ENCODE measurements at regions not wholly inside any gene's neighbourhood (a gene's known extent, or its start where the extent isn't known, plus 50 kb on each side); places are given as distances from the start of the nearest gene placed in this dataset.

- no peaks in the 10 kb centered on the region for H3K36me3 ChIP-seq
- H3K27me3 ChIP-seq (replicated peaks in 1 of 7): no peaks in the 10 kb centered on the region
- no peak for DNase-seq
- no peak overlapping the region for H3K27ac ChIP-seq
- intact Hi-C loops (cut with DNase I; ENCODE audit: low total_unique reads): no loop called here
- WGBS, 5 donors: 83 to 94% (median 89%) methylated on average over 1 of the region's 1 CpG
- peaks cover 0 to 37% (median 17%) of the 10 kb centered on the region in 8 donors for H3K9me3 ChIP-seq
- no peaks in the 10 kb centered on the region for H3K4me1 ChIP-seq
- H3K4me3 ChIP-seq: no peak overlapping the region
- TF ChIP-seq POLR2AphosphoS5 (IDR thresholded peaks at IDR 0.05) (no peak), CTCF (IDR thresholded peaks at IDR 0.05 in 8 of 11, conservative IDR thresholded peaks at IDR 0.05 in 3 of 11) (no peak), POLR2A (IDR thresholded peaks at IDR 0.05) (no peak)
Observed at GRCh38 chr3:74129056-74129455, 485.4 kb downstream of the CNTN3 start.

GRCh38 chr3:74127256-74127655 lies 487.2 kb downstream of the CNTN3 start:
- Histone ChIP-seq H3K27ac (no peak overlapping the region), H3K4me3 (no peak overlapping the region), H3K36me3 (no peaks in the 10 kb centered on the region), H3K4me1 (no peaks in the 10 kb centered on the region), H3K27me3 (replicated peaks in 1 of 7) (no peaks in the 10 kb centered on the region), H3K9me3 (peaks cover 0 to 25% (median 14%) of the 10 kb centered on the region in 8 donors)
- 88 to 96% (median 94%) methylated on average over 1 of the region's 1 CpG for WGBS, 5 donors
- intact Hi-C loops (cut with DNase I; ENCODE audit: low total_unique reads): no loop called here
- no peak for TF ChIP-seq POLR2AphosphoS5 (IDR thresholded peaks at IDR 0.05)
- DNase-seq: no peak

- H3K36me3 ChIP-seq: no peaks in the 10 kb centered on the region
- TF ChIP-seq CTCF (IDR thresholded peaks at IDR 0.05 in 8 of 11, conservative IDR thresholded peaks at IDR 0.05 in 3 of 11) (no peak), POLR2AphosphoS5 (IDR thresholded peaks at IDR 0.05) (no peak), POLR2A (IDR thresholded peaks at IDR 0.05) (no peak)
- H3K4me1 ChIP-seq: no peaks in the 10 kb centered on the region
- no peak for DNase-seq
- no peak overlapping the region for H3K27ac ChIP-seq
- intact Hi-C loops (cut with DNase I; ENCODE audit: low total_unique reads): no loop called here
- no peak overlapping the region for H3K4me3 ChIP-seq
- H3K27me3 ChIP-seq (replicated peaks in 1 of 7): no peaks in the 10 kb centered on the region
- WGBS, 5 donors: 69 to 87% (median 78%) methylated on average over 7 of the region's 7 CpGs
- H3K9me3 ChIP-seq: peaks cover 0 to 27% (median 11%) of the 10 kb centered on the region in 8 donors
Observed at GRCh38 chr3:74124782-74125181, 489.7 kb downstream of the CNTN3 start.

GRCh38 chr3:74122281-74122680 lies 492.2 kb downstream of the CNTN3 start:
- WGBS, 5 donors: 57 to 72% (median 62%) methylated on average over 3 of the region's 3 CpGs
- no peak for TF ChIP-seq POLR2AphosphoS5 (IDR thresholded peaks at IDR 0.05)
- TF ChIP-seq POLR2A (IDR thresholded peaks at IDR 0.05): no peak
- no peak for TF ChIP-seq CTCF (IDR thresholded peaks at IDR 0.05 in 8 of 11, conservative IDR thresholded peaks at IDR 0.05 in 3 of 11)
- no peak for DNase-seq

GRCh38 chr3:74121761-74122160 lies 492.7 kb downstream of the CNTN3 start:
- no peaks in the 10 kb centered on the region for H3K4me1 ChIP-seq
- DNase-seq: no peak
- H3K9me3 ChIP-seq: peaks cover 0 to 20% (median 9%) of the 10 kb centered on the region in 8 donors
- 56 to 76% (median 63%) methylated on average over 1 of the region's 1 CpG for WGBS, 5 donors
- H3K36me3 ChIP-seq: no peaks in the 10 kb centered on the region
- no peak overlapping the region for H3K4me3 ChIP-seq
- no peak for TF ChIP-seq POLR2AphosphoS5 (IDR thresholded peaks at IDR 0.05)
- TF ChIP-seq POLR2A (IDR thresholded peaks at IDR 0.05): no peak
- TF ChIP-seq CTCF (IDR thresholded peaks at IDR 0.05 in 8 of 11, conservative IDR thresholded peaks at IDR 0.05 in 3 of 11): no peak
- H3K27ac ChIP-seq: no peak overlapping the region
- intact Hi-C loops (cut with DNase I; ENCODE audit: low total_unique reads): no loop called here
- no peaks in the 10 kb centered on the region for H3K27me3 ChIP-seq (replicated peaks in 1 of 7)

More at GRCh38 chr3:74122281-74122680, 492.2 kb downstream of the CNTN3 start:
- H3K4me1 ChIP-seq: no peaks in the 10 kb centered on the region
- H3K9me3 ChIP-seq: peaks cover 0 to 20% (median 9%) of the 10 kb centered on the region in 8 donors
- intact Hi-C loops (cut with DNase I; ENCODE audit: low total_unique reads): no loop called here
- no peak overlapping the region for H3K4me3 ChIP-seq
- H3K36me3 ChIP-seq: no peaks in the 10 kb centered on the region
- no peaks in the 10 kb centered on the region for H3K27me3 ChIP-seq (replicated peaks in 1 of 7)
- no peak overlapping the region for H3K27ac ChIP-seq
